A549 (cell line): ENCODE measurements at regions not wholly inside any gene's neighbourhood (a gene's known extent, or its start where the extent isn't known, plus 50 kb on each side); places are given as distances from the start of the nearest gene placed in this dataset.

Source experiments
- ATAC-seq, 2 experiments: fragments of 200-7000 bp in 1 of 2; fragments of >200 bp in 1 of 2; cut with Nextera tagmentation in 1 of 2; cut with Tn5 transposase in 1 of 2; 3 replicates each; pipeline versions ENCODE4 v1.8.0 to v1.9.1; 2018 to 2020; ENCODE audit warnings: mild to moderate bottlenecking in 1 of 2, moderate library complexity in 1 of 2
- CTCF ChIA-PET: fragments of 300-600 bp; sonication (Branson Sonifier 250); formaldehyde crosslinking; extraction: SDS; loops from one replicate; lab custom pipeline; 2021; ENCODE audit warnings: antibody characterized with exemption, inconsistent platforms; lab: Yijun Ruan, JAX
- POLR2A ChIA-PET: fragments of 350-600 bp; formaldehyde crosslinking; extraction: SDS; loops from one replicate; lab custom pipeline; 2021; ENCODE audit warnings: antibody characterized with exemption, inconsistent platforms; lab: Yijun Ruan, JAX
- DNase-seq, 2 experiments: peaks; one replicate each; pipeline versions ENCODE4 v3.0.0 to v3.0.0-alpha.2; 2011 to 2016; ENCODE audit warnings: low read depth in 1 of 2, low spot score in 1 of 2
- FAIRE-seq: peaks from 2 replicates; lab custom pipeline; 2011; peaks lifted over from hg19 to GRCh38; lab: Jason Lieb, UNC
- H3K27ac ChIP-seq, 2 experiments: fragments of >200 bp; sonication (Bioruptor Twin); formaldehyde crosslinking; 3 replicates each; pipeline ENCODE4 v1.5.1; 2016 to 2017
- H3K4me1 ChIP-seq: fragments of >200 bp; sonication (Bioruptor Twin); formaldehyde crosslinking; 3 replicates; pipeline ENCODE4 v1.6.1; 2016
- H3K4me2 ChIP-seq: fragments of >200 bp; sonication (Bioruptor Twin); formaldehyde crosslinking; 3 replicates; pipeline ENCODE4 v1.6.1; 2016
- H3K4me3 ChIP-seq: fragments of >200 bp; sonication (Bioruptor Twin); formaldehyde crosslinking; 3 replicates; pipeline ENCODE4 v1.5.1; 2016
- H3K9me3 ChIP-seq: fragments of >200 bp; sonication (Bioruptor Twin); formaldehyde crosslinking; 3 replicates; pipeline ENCODE4 v1.6.1; 2016
- ATOH8 ChIP-seq: fragments of 250-450 bp; sonication (Bioruptor Pico); IDR thresholded peaks from 2 replicates; pipeline ENCODE4 v1.5.0; 2020; ENCODE audit warnings: low read depth, mild to moderate bottlenecking, moderate library complexity
- CBX2 ChIP-seq: fragments of 200-600 bp; sonication (generic); IDR thresholded peaks from 2 replicates; pipeline ENCODE4 v1.6.1; 2016; ENCODE audit warnings: low read depth, mild to moderate bottlenecking, borderline replicate concordance
- CBX8 ChIP-seq: fragments of 200-600 bp; sonication (generic); IDR thresholded peaks from 2 replicates; pipeline ENCODE4 v1.6.1; 2016
- CEBPB ChIP-seq, 2 experiments: fragments of >200 bp in 1 of 2; sonication (Bioruptor Twin) in 1 of 2; formaldehyde crosslinking in 1 of 2; IDR thresholded peaks; 2 replicates each; pipeline ENCODE4 v1.6.1; 2012 to 2016
- CHD4 ChIP-seq: fragments of 200-600 bp; sonication (generic); IDR thresholded peaks from 2 replicates; pipeline ENCODE4 v1.6.1; 2016; ENCODE audit warnings: antibody characterized with exemption, mild to moderate bottlenecking, borderline replicate concordance
- EHF ChIP-seq: fragments of 250-450 bp; sonication (Bioruptor Pico); IDR thresholded peaks from 2 replicates; pipeline ENCODE4 v1.5.0; 2020; ENCODE audit warnings: mild to moderate bottlenecking
- EHMT2 ChIP-seq: fragments of 200-600 bp; sonication (generic); IDR thresholded peaks from 2 replicates; pipeline ENCODE4 v1.6.1; 2016; ENCODE audit warnings: antibody characterized with exemption, low read depth, mild to moderate bottlenecking, moderate library complexity
- EP300 ChIP-seq, 2 experiments: fragments of >200 bp; sonication (Bioruptor Twin); formaldehyde crosslinking; IDR thresholded peaks; 2 replicates in 1 of 2; 3 replicates in 1 of 2; pipeline ENCODE4 v1.6.1; 2016 to 2017
- FOSB ChIP-seq: fragments of 250-450 bp; sonication (Bioruptor Pico); IDR thresholded peaks from 2 replicates; pipeline ENCODE4 v1.5.0; 2020; ENCODE audit warnings: mild to moderate bottlenecking, moderate library complexity
- FOSL2 ChIP-seq, 2 experiments: fragments of 450-650 bp in 1 of 2; fragments of >200 bp in 1 of 2; sonication (Bioruptor Twin) in 1 of 2; formaldehyde crosslinking; IDR thresholded peaks; 2 replicates each; pipeline versions ENCODE4 v1.5.0 to v1.6.1; 2016 to 2020; ENCODE audit warnings: mild to moderate bottlenecking in 1 of 2, moderate library complexity in 1 of 2
- FOXS1 ChIP-seq: fragments of 250-450 bp; sonication (Bioruptor Pico); IDR thresholded peaks from 2 replicates; pipeline ENCODE4 v1.5.0; 2020; ENCODE audit warnings: mild to moderate bottlenecking, moderate library complexity
- HEYL ChIP-seq: fragments of 250-450 bp; sonication (Bioruptor Pico); IDR thresholded peaks from 2 replicates; pipeline ENCODE4 v1.8.0; 2021; ENCODE audit warnings: mild to moderate bottlenecking, moderate library complexity
- HOXA7 ChIP-seq: fragments of 250-450 bp; sonication (Bioruptor Pico); IDR thresholded peaks from 2 replicates; pipeline ENCODE4 v1.5.0; 2020; ENCODE audit warnings: mild to moderate bottlenecking, moderate library complexity
- HOXB5 ChIP-seq: fragments of 250-450 bp; sonication (Bioruptor Pico); IDR thresholded peaks from 2 replicates; pipeline ENCODE4 v1.5.0; 2020; ENCODE audit warnings: mild to moderate bottlenecking, moderate library complexity
- JUNB ChIP-seq: fragments of >200 bp; sonication (Bioruptor Twin); formaldehyde crosslinking; IDR thresholded peaks from 2 replicates; pipeline ENCODE4 v1.6.1; 2016
- KDM1A ChIP-seq: fragments of 200-600 bp; sonication (generic); IDR thresholded peaks from 2 replicates; pipeline ENCODE4 v1.6.1; 2016; ENCODE audit warnings: low read depth, mild to moderate bottlenecking
- MAFK ChIP-seq: fragments of 450-650 bp; IDR thresholded peaks from 2 replicates; pipeline ENCODE4 v1.6.1; 2014; ENCODE audit not compliant: partially characterized antibody
- MAX ChIP-seq: IDR thresholded peaks from 2 replicates; pipeline ENCODE4 v1.6.1; 2012
- MYC ChIP-seq: IDR thresholded peaks from 2 replicates; pipeline ENCODE4 v1.6.1; 2012; ENCODE audit warnings: mild to moderate bottlenecking, inconsistent platforms, low read length, improper control_type of control experiment, borderline replicate concordance
- NFE2L2 ChIP-seq: fragments of 150-350 bp; conservative IDR thresholded peaks from 2 replicates; pipeline ENCODE4 v1.6.1; 2014; ENCODE audit warnings: low read length
- NR3C1 ChIP-seq: fragments of >200 bp; sonication (Bioruptor Twin); formaldehyde crosslinking; IDR thresholded peaks from 3 replicates; pipeline ENCODE4 v1.6.1; 2017
- RAD21 ChIP-seq, 2 experiments: fragments of >200 bp in 1 of 2; sonication (Bioruptor Twin) in 1 of 2; formaldehyde crosslinking in 1 of 2; IDR thresholded peaks in 1 of 2; conservative IDR thresholded peaks in 1 of 2; 2 replicates in 1 of 2; 3 replicates in 1 of 2; pipeline ENCODE4 v1.6.1; 2012 to 2018; ENCODE audit warnings: inconsistent platforms in 1 of 2
- REST ChIP-seq: fragments of 200-600 bp; sonication (generic); IDR thresholded peaks from 2 replicates; pipeline ENCODE4 v1.6.1; 2016; ENCODE audit warnings: antibody characterized with exemption, mild to moderate bottlenecking, moderate library complexity
- RFX5 ChIP-seq: fragments of 450-650 bp; IDR thresholded peaks from 2 replicates; pipeline ENCODE4 v1.7.1; 2014; ENCODE audit warnings: antibody characterized with exemption, mild to moderate bottlenecking, moderate library complexity
- SREBF2 ChIP-seq: fragments of 450-650 bp; IDR thresholded peaks from 2 replicates; pipeline ENCODE4 v1.6.1; 2014; ENCODE audit warnings: mild to moderate bottlenecking, moderate library complexity
- TFCP2L1 ChIP-seq: fragments of 250-450 bp; sonication (Bioruptor Pico); IDR thresholded peaks from 2 replicates; pipeline ENCODE4 v1.5.0; 2021; ENCODE audit warnings: mild to moderate bottlenecking
- USF2 ChIP-seq: fragments of 450-650 bp; IDR thresholded peaks from 2 replicates; pipeline ENCODE4 v1.6.1; 2014; ENCODE audit warnings: antibody characterized with exemption
- ZC3H11A ChIP-seq: fragments of 450-650 bp; IDR thresholded peaks from 2 replicates; pipeline ENCODE4 v1.6.1; 2014; ENCODE audit warnings: antibody characterized with exemption, mild to moderate bottlenecking
- ZFP36 ChIP-seq: fragments of 450-650 bp; IDR thresholded peaks from 2 replicates; pipeline ENCODE4 v1.6.1; 2014; ENCODE audit warnings: borderline replicate concordance; ENCODE audit not compliant: partially characterized antibody
- ZSCAN20 ChIP-seq: fragments of 250-450 bp; sonication (Bioruptor Pico); IDR thresholded peaks from 2 replicates; pipeline ENCODE4 v1.8.0; 2022; ENCODE audit warnings: mild to moderate bottlenecking, moderate library complexity
- WGBS: methylation state at CpG from one replicate; pipeline ENCODE4 v1.1.6; 2017; ENCODE audit errors: missing lambda C conversion rate; 5-methylcytosine and 5-hydroxymethylcytosine counted together
- TF ChIP-seq, protein P1 (sequence below): IDR thresholded peaks from 2 replicates; pipeline ENCODE4 v1.6.1; 2012; ENCODE audit warnings: low read depth, borderline replicate concordance

DNA sequence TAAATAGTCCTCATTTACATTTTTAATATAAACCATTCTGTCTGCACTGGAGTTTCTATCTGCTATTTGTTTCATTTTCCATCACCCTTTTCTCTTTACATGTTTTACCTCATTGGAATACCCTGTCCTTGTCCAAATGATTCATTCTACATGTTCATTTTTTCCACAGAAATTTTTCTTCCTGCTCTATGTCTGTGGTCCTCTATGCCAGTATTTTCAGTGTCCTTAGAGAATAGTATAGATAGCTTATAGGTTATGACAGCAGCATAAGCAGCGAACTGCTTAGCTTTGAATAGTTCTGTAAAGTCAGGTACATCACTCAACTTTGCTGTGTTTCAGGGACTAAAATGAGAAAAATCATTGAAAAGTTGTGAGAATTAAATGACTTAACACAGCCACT lies 742.3 kb upstream of the CBLB start:
- Histone ChIP-seq H3K4me1 (peaks cover 13% of the 10 kb centered on the region; the same call in 2 of the 3 replicates), H3K27ac (no peak overlapping the region), H3K4me3 (no peak overlapping the region), H3K9me3 (peaks cover 9% of the 10 kb centered on the region; the same call in 2 of the 3 replicates), H3K4me2 (no peak overlapping the region)
- no peak for FAIRE-seq
- 38% methylated on average over 1 of the region's 1 CpG for WGBS
- no peak for ATAC-seq
- ChIA-PET POLR2A (no interaction called here), CTCF (no interaction called here)
- no peak for TF ChIP-seq EHMT2
- TF ChIP-seq CHD4: no peak
- no peak for DNase-seq

GRCh38 chr3:106611841-106612240 lies 743.0 kb upstream of the CBLB start:
- Histone ChIP-seq H3K27ac (no peak overlapping the region), H3K4me3 (no peak overlapping the region), H3K4me2 (no peak overlapping the region), H3K9me3 (peaks cover 9% of the 10 kb centered on the region; the same call in 2 of the 3 replicates), H3K4me1 (peaks cover 13% of the 10 kb centered on the region; the same call in 2 of the 3 replicates)
- FAIRE-seq: no peak
- TF ChIP-seq USF2 (no peak), ZFP36 (no peak), CHD4 (no peak), KDM1A (no peak), REST (no peak), RAD21 (conservative IDR thresholded peaks at IDR 0.05 in 1 of 2, IDR thresholded peaks at IDR 0.05 in 1 of 2) (no peak), ZSCAN20 (CRISPR knock-in tag) (no peak), HOXB5 (no peak), FOSL2 (IDR thresholded peaks at IDR 0.05) (no peak), FOSL2 (CRISPR knock-in tag; IDR thresholded peaks at IDR 0.05) (no peak), MAFK (no peak), FOXS1 (CRISPR knock-in tag) (no peak), NR3C1 (no peak), EHMT2 (no peak), MAX (no peak), SREBF2 (no peak), ZC3H11A (no peak), RFX5 (no peak), MYC (no peak), HOXA7 (no peak)
- TF ChIP-seq, protein P1, sequence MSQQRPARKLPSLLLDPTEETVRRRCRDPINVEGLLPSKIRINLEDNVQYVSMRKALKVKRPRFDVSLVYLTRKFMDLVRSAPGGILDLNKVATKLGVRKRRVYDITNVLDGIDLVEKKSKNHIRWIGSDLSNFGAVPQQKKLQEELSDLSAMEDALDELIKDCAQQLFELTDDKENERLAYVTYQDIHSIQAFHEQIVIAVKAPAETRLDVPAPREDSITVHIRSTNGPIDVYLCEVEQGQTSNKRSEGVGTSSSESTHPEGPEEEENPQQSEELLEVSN: no peak
- CTCF ChIA-PET: no interaction called here
- no peak for ATAC-seq
- DNase-seq: no peak
- POLR2A ChIA-PET: no interaction called here

DNA sequence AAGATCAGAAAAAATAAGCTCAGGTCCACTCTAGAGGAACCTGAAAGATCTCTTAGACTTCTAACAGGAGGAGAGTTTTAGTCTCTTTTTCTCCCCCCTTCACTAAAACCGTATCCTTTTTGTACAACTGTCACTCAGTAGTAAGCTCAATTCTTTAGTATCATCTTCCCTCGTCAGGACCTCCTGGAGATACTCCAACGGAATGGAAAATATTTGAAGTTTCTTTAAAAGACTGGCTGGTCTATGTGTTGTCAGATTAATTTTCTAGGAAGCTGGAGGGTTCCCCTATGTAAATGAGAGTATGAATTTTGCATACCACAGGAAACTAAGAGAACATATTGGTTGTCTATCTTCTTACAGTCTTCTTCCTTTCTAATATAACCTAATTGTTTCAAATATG lies 747.7 kb upstream of the CBLB start:
- Histone ChIP-seq H3K4me1 (no peaks in the 10 kb centered on the region), H3K4me3 (no peak overlapping the region), H3K27ac (no peak overlapping the region), H3K9me3 (peaks cover 9% of the 10 kb centered on the region; the same call in 2 of the 3 replicates), H3K4me2 (no peak overlapping the region)
- FAIRE-seq (no peak), ATAC-seq (no peak), DNase-seq (no peak)
- POLR2A ChIA-PET: no interaction called here
- WGBS: 43% methylated on average over 3 of the region's 3 CpGs
- CTCF ChIA-PET: no interaction called here
- TF ChIP-seq EHMT2 (no peak), EP300 (IDR thresholded peaks at IDR 0.05) (no peak), CEBPB (IDR thresholded peaks at IDR 0.05) (no peak), JUNB (no peak), CBX8 (no peak), NFE2L2 (no peak), FOSB (CRISPR knock-in tag) (no peak), HEYL (CRISPR knock-in tag) (no peak), HOXA7 (no peak), CBX2 (no peak), TFCP2L1 (CRISPR knock-in tag) (no peak), EHF (no peak), ATOH8 (CRISPR knock-in tag) (no peak)
